ENCODE measurements at regions not wholly inside any gene's neighbourhood (a gene's known extent, or its start where the extent isn't known, plus 50 kb on each side); places are given as distances from the start of the nearest gene placed in this dataset.

DNA sequence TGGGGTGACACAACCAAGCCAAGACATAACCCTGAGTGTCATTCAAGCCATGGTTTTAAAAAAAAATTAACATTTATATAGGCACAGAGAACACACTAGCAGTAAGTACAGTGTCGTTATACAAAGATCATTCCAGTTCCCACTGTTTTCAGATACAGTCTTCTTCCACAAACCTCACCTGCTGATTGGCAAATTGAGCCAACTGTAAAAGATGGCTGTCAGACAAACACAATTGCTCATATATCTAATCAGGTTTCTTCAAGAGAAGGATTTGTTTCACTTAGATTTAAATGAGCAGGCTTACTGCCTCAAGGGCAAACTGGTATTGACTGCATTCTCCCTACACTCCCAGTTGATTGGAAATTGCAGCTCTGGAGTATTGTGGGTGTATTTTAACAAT is 308.9 kb downstream of the RBM26 start:
- no peaks in the 10 kb centered on the region for H3K27me3 ChIP-seq (ENCODE audit: insufficient read depth, low read depth, low read length)
- no peak overlapping the region for H3K27ac ChIP-seq (ENCODE audit: low read length)
- no peaks in the 10 kb centered on the region for H3K36me3 ChIP-seq (ENCODE audit: insufficient read depth, low read length)
- no peak overlapping the region for H3K4me3 ChIP-seq (ENCODE audit: low read length)
- H3K4me2 ChIP-seq (ENCODE audit: low read length): no peak overlapping the region
- no peak for TF ChIP-seq RAD21 (conservative IDR thresholded peaks at IDR 0.05)
- no peak for TF ChIP-seq MXI1 (conservative IDR thresholded peaks at IDR 0.05; ENCODE audit: poor library complexity, severe bottlenecking)
- TF ChIP-seq POLR2AphosphoS5 (IDR thresholded peaks at IDR 0.05): peak; percentile 80
- TF ChIP-seq, protein P1, sequence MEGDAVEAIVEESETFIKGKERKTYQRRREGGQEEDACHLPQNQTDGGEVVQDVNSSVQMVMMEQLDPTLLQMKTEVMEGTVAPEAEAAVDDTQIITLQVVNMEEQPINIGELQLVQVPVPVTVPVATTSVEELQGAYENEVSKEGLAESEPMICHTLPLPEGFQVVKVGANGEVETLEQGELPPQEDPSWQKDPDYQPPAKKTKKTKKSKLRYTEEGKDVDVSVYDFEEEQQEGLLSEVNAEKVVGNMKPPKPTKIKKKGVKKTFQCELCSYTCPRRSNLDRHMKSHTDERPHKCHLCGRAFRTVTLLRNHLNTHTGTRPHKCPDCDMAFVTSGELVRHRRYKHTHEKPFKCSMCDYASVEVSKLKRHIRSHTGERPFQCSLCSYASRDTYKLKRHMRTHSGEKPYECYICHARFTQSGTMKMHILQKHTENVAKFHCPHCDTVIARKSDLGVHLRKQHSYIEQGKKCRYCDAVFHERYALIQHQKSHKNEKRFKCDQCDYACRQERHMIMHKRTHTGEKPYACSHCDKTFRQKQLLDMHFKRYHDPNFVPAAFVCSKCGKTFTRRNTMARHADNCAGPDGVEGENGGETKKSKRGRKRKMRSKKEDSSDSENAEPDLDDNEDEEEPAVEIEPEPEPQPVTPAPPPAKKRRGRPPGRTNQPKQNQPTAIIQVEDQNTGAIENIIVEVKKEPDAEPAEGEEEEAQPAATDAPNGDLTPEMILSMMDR (IDR thresholded peaks at IDR 0.05; ENCODE audit: poor library complexity, severe bottlenecking): no peak
- no peak for TF ChIP-seq EZH2 (IDR thresholded peaks at IDR 0.05; ENCODE audit: borderline replicate concordance, insufficient read depth, low read length, poor library complexity, severe bottlenecking)
- TF ChIP-seq EP300 (conservative IDR thresholded peaks at IDR 0.05; ENCODE audit: poor library complexity, severe bottlenecking): peak; percentile 70
- TF ChIP-seq, protein P2, sequence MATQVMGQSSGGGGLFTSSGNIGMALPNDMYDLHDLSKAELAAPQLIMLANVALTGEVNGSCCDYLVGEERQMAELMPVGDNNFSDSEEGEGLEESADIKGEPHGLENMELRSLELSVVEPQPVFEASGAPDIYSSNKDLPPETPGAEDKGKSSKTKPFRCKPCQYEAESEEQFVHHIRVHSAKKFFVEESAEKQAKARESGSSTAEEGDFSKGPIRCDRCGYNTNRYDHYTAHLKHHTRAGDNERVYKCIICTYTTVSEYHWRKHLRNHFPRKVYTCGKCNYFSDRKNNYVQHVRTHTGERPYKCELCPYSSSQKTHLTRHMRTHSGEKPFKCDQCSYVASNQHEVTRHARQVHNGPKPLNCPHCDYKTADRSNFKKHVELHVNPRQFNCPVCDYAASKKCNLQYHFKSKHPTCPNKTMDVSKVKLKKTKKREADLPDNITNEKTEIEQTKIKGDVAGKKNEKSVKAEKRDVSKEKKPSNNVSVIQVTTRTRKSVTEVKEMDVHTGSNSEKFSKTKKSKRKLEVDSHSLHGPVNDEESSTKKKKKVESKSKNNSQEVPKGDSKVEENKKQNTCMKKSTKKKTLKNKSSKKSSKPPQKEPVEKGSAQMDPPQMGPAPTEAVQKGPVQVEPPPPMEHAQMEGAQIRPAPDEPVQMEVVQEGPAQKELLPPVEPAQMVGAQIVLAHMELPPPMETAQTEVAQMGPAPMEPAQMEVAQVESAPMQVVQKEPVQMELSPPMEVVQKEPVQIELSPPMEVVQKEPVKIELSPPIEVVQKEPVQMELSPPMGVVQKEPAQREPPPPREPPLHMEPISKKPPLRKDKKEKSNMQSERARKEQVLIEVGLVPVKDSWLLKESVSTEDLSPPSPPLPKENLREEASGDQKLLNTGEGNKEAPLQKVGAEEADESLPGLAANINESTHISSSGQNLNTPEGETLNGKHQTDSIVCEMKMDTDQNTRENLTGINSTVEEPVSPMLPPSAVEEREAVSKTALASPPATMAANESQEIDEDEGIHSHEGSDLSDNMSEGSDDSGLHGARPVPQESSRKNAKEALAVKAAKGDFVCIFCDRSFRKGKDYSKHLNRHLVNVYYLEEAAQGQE (IDR thresholded peaks at IDR 0.05; ENCODE audit: borderline replicate concordance): peak; percentile 24
- H3K9ac ChIP-seq (ENCODE audit: low read length): no peak overlapping the region
- no peaks in the 10 kb centered on the region for H3K79me2 ChIP-seq (replicated peaks; ENCODE audit: insufficient read depth, low read length)
- H3K9me3 ChIP-seq (ENCODE audit: low read length): no peaks in the 10 kb centered on the region
- no peak overlapping the region for H2AFZ ChIP-seq (ENCODE audit: low read depth, low read length)
- H4K20me1 ChIP-seq (ENCODE audit: insufficient read depth): no peaks in the 10 kb centered on the region
- no peaks in the 10 kb centered on the region for H3F3A ChIP-seq (ENCODE audit: insufficient read depth, low read length, poor library complexity, severe bottlenecking)
- no peaks in the 10 kb centered on the region for H3K9me2 ChIP-seq (ENCODE audit: insufficient read depth, low read length)

DNA sequence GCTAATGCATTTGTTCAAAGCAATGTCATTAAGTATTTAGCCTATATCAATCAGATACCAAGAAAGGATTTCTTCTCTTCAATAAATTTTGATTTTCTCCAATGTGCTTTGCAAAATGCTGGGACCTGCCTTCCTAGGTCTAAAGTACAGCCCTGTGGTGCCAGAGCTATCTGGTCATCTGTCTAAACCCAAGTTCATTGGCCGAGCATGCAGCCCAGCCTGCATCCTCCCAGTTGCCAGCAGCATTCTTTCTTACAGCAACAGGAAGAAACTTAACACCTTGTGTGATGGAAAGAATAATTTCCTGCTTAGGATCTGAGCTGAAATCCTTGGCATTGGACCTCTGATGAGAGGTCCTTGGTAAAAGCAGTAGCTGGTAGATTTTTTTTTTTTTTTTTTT is 310.0 kb downstream of the RBM26 start:
- no peak overlapping the region for H2AFZ ChIP-seq (ENCODE audit: low read depth, low read length)
- H3K27me3 ChIP-seq (ENCODE audit: insufficient read depth, low read depth, low read length): no peaks in the 10 kb centered on the region
- H3F3A ChIP-seq (ENCODE audit: insufficient read depth, low read length, poor library complexity, severe bottlenecking): no peaks in the 10 kb centered on the region
- H3K4me2 ChIP-seq (ENCODE audit: low read length): no peak overlapping the region
- no peaks in the 10 kb centered on the region for H4K20me1 ChIP-seq (ENCODE audit: insufficient read depth)
- no peak overlapping the region for H3K4me3 ChIP-seq (ENCODE audit: low read length)
- no peak overlapping the region for H3K9ac ChIP-seq (ENCODE audit: low read length)
- H3K9me3 ChIP-seq (ENCODE audit: low read length): no peaks in the 10 kb centered on the region
- H3K36me3 ChIP-seq (ENCODE audit: insufficient read depth, low read length): no peaks in the 10 kb centered on the region
- TF ChIP-seq MXI1 (conservative IDR thresholded peaks at IDR 0.05; ENCODE audit: poor library complexity, severe bottlenecking) (no peak), RAD21 (conservative IDR thresholded peaks at IDR 0.05) (no peak), EZH2 (IDR thresholded peaks at IDR 0.05; ENCODE audit: borderline replicate concordance, insufficient read depth, low read length, poor library complexity, severe bottlenecking) (no peak), EP300 (conservative IDR thresholded peaks at IDR 0.05; ENCODE audit: poor library complexity, severe bottlenecking) (no peak), TAF1 (IDR thresholded peaks at IDR 0.05; ENCODE audit: low read depth) (no peak), POLR2AphosphoS5 (IDR thresholded peaks at IDR 0.05) (no peak), SMC3 (conservative IDR thresholded peaks at IDR 0.05; ENCODE audit: poor library complexity) (no peak)
- TF ChIP-seq, protein P1 (IDR thresholded peaks at IDR 0.05; ENCODE audit: poor library complexity, severe bottlenecking): no peak
- TF ChIP-seq, protein P2 (IDR thresholded peaks at IDR 0.05; ENCODE audit: borderline replicate concordance): no peak
- H3K79me2 ChIP-seq (replicated peaks; ENCODE audit: insufficient read depth, low read length): no peaks in the 10 kb centered on the region
- no peak overlapping the region for H3K27ac ChIP-seq (ENCODE audit: low read length)
- no peaks in the 10 kb centered on the region for H3K9me2 ChIP-seq (ENCODE audit: insufficient read depth, low read length)
